ENCODE measurements at regions not wholly inside any gene's neighbourhood (a gene's known extent, or its start where the extent isn't known, plus 50 kb on each side); places are given as distances from the start of the nearest gene placed in this dataset.
"Not testable (repeated sequence)": the region's sequence is repeated elsewhere in the genome, so short reads cannot be mapped to it uniquely, and the experiment has no call there.

DNA sequence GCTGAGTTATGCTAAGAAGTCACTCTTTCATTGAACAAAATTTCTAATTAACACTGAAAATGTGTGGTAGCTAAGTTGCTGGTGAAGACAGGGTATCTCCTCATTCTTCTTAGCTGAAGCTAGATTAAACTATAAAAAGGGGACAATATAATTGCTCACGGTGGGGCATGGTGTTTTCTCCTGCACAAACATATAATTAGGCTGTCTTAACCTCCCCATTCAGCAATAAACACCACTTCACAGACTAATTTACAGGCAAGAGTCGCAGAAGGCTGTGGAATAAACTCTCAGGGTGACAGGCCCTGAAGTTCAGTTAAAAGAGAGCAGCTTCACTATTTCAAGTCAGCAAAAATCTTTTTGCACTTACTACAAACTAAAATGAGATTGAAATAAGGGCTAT is 338.9 kb upstream of the NT5E start:
- TF ChIP-seq POLR2A (IDR thresholded peaks at IDR 0.05; ENCODE audit: low read depth, low read length) (no peak), POLR2AphosphoS5 (IDR thresholded peaks at IDR 0.05; ENCODE audit: low read depth, low read length) (no peak), TAF1 (IDR thresholded peaks at IDR 0.05; ENCODE audit: borderline replicate concordance, low read depth, low read length) (no peak)
- FAIRE-seq, result no peak
- no peak for DNase-seq (ENCODE audit: insufficient read length)

DNA sequence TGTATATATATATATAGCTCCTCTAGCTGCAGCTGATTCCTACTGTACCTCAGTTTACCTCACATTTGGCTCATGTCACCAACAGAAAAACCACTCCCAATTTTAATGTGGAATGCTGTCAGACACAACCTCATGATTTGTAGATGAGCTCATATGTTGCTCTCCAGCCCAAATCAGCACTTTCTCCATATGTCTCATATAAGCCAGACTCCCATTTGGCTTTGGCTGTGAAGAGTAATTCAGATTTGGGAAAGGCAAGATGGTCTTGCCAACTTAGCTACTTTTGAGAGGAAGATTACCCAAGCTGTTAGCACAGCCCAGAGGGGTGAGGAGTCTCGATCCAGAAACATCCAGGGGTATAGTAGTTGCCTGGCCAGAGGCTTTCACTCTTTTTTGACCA is 342.2 kb upstream of the NT5E start:
- no peak for FAIRE-seq
- no peak for DNase-seq (ENCODE audit: insufficient read length)
- TF ChIP-seq POLR2A (IDR thresholded peaks at IDR 0.05; ENCODE audit: low read depth, low read length) (no peak), TAF1 (IDR thresholded peaks at IDR 0.05; ENCODE audit: borderline replicate concordance, low read depth, low read length) (no peak), POLR2AphosphoS5 (IDR thresholded peaks at IDR 0.05; ENCODE audit: low read depth, low read length) (no peak)

DNA sequence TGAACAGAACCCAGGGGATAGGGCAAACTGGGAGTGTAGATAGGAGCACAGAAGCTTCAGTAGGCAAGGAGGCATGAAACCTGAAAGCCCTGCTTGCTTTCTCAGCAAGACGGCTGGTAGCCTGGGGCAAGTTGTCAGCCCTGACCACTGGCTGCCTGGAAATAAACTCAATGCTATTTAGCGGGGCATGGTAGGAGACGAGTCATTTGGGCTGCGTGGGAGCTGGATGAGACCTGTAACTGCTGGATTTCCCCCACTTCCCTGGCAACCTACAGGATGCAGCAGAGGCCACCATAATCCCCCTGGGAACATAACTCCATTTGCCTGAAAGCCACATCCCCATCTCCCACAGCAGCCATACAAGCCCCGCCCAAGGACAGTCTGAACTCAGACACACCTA is 332.6 kb upstream of the TBX18 start:
- FAIRE-seq, result no peak
- TF ChIP-seq TAF1 (IDR thresholded peaks at IDR 0.05; ENCODE audit: borderline replicate concordance, low read depth, low read length), result no peak
- no peak for TF ChIP-seq POLR2A (IDR thresholded peaks at IDR 0.05; ENCODE audit: low read depth, low read length)
- TF ChIP-seq POLR2AphosphoS5 (IDR thresholded peaks at IDR 0.05; ENCODE audit: low read depth, low read length), result no peak
- DNase-seq (ENCODE audit: insufficient read length), result no peak

DNA sequence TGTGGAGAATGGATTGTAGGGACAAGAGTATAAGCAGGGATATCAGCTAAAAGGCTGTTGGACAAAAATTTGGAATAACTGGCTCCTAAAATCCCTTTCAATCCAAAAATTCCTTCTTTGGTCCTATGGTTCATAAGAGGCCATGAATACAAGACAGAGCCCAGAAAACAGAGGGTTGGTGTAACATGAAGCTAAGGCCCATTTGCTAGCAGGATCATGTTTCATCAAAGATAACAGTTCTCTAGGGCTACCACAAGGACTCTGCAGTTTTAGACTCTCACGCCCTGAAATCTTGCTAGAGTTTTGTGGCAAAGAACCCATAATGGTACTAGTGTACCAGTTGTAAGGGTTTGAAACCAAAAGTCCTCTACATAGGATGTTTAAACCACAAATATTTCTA is 327.8 kb upstream of the TBX18 start:
- TF ChIP-seq POLR2A (IDR thresholded peaks at IDR 0.05; ENCODE audit: low read depth, low read length) (no peak), POLR2AphosphoS5 (IDR thresholded peaks at IDR 0.05; ENCODE audit: low read depth, low read length) (no peak), TAF1 (IDR thresholded peaks at IDR 0.05; ENCODE audit: borderline replicate concordance, low read depth, low read length) (no peak)
- FAIRE-seq, result no peak
- no peak for DNase-seq (ENCODE audit: insufficient read length)

DNA sequence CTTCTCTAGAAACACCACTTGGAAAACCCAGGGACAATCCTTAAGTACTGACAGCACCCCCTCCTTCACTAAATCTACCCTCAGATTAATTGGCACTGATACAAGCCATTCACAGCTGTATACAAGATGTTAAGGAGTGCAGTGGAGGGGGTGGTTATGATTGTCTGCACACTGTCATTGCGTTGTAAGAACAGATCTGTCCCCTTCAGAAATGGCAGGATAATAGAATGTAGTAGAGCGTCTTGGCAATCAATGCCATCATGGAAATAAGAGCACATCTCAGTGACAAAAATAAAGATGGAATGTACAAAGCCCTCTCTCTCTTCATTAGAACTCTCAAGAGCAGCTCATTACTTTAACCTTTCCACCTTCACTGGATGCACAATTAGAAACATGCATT is 324.9 kb upstream of the TBX18 start:
- no peak for DNase-seq (ENCODE audit: insufficient read length)
- FAIRE-seq, result no peak
- no peak for TF ChIP-seq POLR2AphosphoS5 (IDR thresholded peaks at IDR 0.05; ENCODE audit: low read depth, low read length)
- no peak for TF ChIP-seq TAF1 (IDR thresholded peaks at IDR 0.05; ENCODE audit: borderline replicate concordance, low read depth, low read length)
- TF ChIP-seq POLR2A (IDR thresholded peaks at IDR 0.05; ENCODE audit: low read depth, low read length), result no peak

DNA sequence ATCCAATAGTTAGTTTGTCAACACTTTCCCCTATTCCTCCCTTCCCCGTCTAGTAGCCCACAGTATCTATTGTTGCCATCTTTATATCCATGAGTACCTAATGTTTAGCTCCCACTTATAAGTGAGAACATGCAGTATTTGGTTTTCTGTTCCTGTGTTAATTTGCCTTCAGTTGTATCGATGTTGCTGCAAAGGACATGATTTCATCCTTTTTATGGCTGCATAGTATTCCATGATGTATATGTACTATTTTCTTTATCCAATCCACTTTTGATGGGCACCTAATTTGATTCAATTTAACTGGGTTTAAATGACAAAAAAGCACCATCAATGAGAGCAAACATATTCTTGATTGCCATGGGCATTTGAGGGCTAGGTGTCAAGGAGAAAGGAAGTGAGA is 321.5 kb upstream of the TBX18 start:
- TF ChIP-seq POLR2AphosphoS5 (IDR thresholded peaks at IDR 0.05; ENCODE audit: low read depth, low read length) (no peak), POLR2A (IDR thresholded peaks at IDR 0.05; ENCODE audit: low read depth, low read length) (no peak), TAF1 (IDR thresholded peaks at IDR 0.05; ENCODE audit: borderline replicate concordance, low read depth, low read length) (no peak)
- FAIRE-seq (peak; percentile 24), DNase-seq (ENCODE audit: insufficient read length) (no peak)

DNA sequence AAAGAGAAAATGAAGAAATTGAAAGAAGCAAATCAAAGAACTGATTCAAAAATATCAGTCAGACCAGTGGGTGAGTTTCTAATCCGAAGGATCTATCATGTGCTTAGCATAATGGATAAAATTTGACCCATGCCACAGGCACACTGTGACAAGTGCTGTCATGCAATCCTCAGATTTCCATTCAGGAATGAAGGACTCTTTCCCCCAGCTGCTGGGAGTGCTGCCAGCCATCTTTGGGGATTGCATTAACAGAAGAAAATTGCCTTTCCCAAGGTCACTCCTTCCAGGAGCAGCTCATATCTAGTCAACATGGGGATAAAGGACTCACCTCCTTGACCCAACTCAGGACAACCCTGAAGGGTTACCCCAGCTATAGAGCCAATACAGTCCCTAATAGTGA is 316.7 kb upstream of the TBX18 start:
- FAIRE-seq (no peak), DNase-seq (ENCODE audit: insufficient read length) (no peak)
- no peak for TF ChIP-seq POLR2A (IDR thresholded peaks at IDR 0.05; ENCODE audit: low read depth, low read length)

DNA sequence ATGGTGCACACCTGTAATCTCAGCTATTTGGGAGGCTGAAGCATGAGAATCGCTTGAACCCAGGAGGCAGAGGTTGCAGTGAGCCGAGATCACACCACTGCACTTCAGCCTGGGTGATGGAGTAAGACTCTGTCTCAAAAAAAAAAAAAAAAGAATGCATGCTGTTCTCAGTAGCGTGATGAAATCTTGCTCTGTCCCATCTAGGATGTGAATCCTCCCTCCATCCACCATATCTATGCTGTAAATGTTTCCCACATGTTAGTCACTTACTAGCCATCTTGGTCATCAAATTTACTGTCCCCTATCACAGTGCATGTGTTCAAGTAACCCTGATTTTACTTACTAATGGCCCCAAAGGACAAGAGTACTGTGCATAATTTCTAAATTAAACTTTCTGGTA is 315.4 kb upstream of the TBX18 start:
- FAIRE-seq (no peak), DNase-seq (ENCODE audit: insufficient read length) (no peak)
- no peak for TF ChIP-seq POLR2A (IDR thresholded peaks at IDR 0.05; ENCODE audit: low read depth, low read length)
- no peak for TF ChIP-seq POLR2AphosphoS5 (IDR thresholded peaks at IDR 0.05; ENCODE audit: low read depth, low read length)
- no peak for TF ChIP-seq TAF1 (IDR thresholded peaks at IDR 0.05; ENCODE audit: borderline replicate concordance, low read depth, low read length)

DNA sequence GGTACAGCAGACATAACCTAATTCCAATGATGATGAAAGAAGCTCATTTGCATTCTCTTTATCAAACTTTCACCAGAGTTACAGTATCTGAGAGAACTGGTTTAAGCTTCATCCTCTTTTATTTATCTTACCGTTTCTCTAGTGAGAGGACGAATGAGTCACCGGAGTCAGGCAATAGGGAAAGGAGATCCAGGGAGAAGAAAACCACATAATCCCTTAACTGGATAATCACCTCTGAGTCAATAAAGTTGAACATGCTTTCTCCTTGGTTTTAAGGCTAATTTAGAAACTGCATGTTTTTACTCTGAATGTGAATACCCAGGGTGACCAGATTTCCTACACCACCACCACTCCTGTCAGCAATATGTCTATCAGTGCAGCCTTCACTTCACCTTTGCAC is 313.7 kb upstream of the TBX18 start:
- DNase-seq (ENCODE audit: insufficient read length) (no peak), FAIRE-seq (no peak)
- no peak for TF ChIP-seq POLR2AphosphoS5 (IDR thresholded peaks at IDR 0.05; ENCODE audit: low read depth, low read length)
- TF ChIP-seq POLR2A (IDR thresholded peaks at IDR 0.05; ENCODE audit: low read depth, low read length), result no peak
- TF ChIP-seq TAF1 (IDR thresholded peaks at IDR 0.05; ENCODE audit: borderline replicate concordance, low read depth, low read length), result no peak

DNA sequence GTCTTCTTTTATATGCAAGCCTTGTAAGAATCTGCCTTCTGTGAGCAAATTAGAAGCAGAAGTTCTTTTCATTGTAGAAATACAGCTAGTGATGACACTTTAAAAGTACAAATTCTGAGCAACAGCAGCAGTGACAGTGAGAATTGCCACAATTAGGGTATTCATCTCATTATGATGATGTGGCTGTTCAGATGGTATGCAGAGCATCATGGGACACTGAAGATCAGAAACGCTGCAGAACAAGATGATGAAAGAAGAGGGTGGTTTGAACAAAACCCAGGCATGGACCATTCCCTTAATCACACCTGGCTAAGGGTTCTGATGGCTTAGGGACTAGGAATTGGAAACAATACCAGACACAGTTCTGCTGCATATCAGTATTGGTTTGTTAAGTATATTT is 312.7 kb upstream of the TBX18 start:
- FAIRE-seq, result no peak

DNA sequence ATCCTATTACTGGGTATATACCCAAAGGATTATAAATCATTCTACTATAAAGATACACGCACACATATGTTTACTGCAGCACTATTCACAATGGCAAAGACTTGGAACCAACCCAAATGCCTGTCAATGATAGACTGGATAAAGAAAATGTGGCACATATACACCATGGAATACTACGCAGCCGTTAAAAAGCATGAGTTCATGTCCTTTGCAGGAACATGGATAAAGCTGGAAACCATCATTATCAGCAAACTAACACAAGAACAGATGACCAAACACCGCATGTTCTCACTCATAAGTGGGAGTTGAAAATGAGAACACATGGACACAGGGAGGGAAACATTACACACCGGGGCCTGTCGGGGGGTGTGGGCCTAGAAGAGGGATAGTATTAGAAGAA is 307.4 kb upstream of the TBX18 start:
- DNase-seq (ENCODE audit: insufficient read length); FAIRE-seq: not testable (repeated sequence)

More for the DNA sequence above, 312.7 kb upstream of the TBX18 start:
- TF ChIP-seq POLR2A (IDR thresholded peaks at IDR 0.05; ENCODE audit: low read depth, low read length) (no peak), TAF1 (IDR thresholded peaks at IDR 0.05; ENCODE audit: borderline replicate concordance, low read depth, low read length) (no peak), POLR2AphosphoS5 (IDR thresholded peaks at IDR 0.05; ENCODE audit: low read depth, low read length) (no peak)
- DNase-seq (ENCODE audit: insufficient read length), result no peak

DNA sequence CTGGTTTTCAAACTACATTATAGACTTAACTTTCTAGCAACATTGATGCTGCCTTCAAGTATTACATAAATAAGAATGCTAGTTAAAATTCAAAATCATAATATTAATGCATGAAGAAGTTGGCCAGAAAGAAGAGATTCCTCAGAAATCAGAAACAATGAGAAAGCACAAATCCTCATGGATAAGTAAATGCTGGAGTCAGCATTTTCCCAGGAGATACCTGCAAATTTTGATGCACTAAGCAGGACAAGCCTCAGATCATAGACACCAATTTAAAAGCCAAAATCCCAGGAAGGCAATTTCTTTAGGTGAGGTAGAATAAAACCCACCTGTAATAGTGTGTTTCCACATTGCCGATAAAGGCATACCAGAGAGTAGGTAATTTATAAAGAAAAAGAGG is 305.2 kb upstream of the TBX18 start:
- FAIRE-seq (no peak), DNase-seq (ENCODE audit: insufficient read length) (no peak)

DNA sequence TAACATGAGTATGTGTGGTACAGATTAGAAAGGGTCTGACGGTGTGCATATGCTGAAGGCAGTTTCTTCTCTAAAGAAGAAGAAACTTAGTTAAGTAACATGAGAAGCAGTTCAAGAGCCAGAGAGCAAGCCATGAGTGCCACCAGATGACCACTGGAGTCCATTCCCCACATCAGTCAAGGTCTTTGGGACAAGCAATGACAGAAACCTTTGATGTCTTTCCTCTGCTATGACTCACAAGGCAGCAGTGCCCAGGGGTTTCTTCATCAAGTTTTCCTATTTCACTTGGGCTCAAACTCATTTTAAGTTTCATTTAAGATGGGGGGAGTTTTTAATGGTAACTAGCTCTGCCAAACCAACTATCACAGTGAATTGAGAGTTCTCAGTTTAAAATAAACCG is 303.8 kb upstream of the TBX18 start:
- no peak for DNase-seq (ENCODE audit: insufficient read length)
- FAIRE-seq, result no peak
- TF ChIP-seq POLR2AphosphoS5 (IDR thresholded peaks at IDR 0.05; ENCODE audit: low read depth, low read length) (no peak), TAF1 (IDR thresholded peaks at IDR 0.05; ENCODE audit: borderline replicate concordance, low read depth, low read length) (no peak), POLR2A (IDR thresholded peaks at IDR 0.05; ENCODE audit: low read depth, low read length) (no peak)

More for the DNA sequence above, 305.2 kb upstream of the TBX18 start:
- TF ChIP-seq TAF1 (IDR thresholded peaks at IDR 0.05; ENCODE audit: borderline replicate concordance, low read depth, low read length) (no peak), POLR2AphosphoS5 (IDR thresholded peaks at IDR 0.05; ENCODE audit: low read depth, low read length) (no peak), POLR2A (IDR thresholded peaks at IDR 0.05; ENCODE audit: low read depth, low read length) (no peak)

All from GM12892 (cell line).